ENCODE measurements at regions not wholly inside any gene's neighbourhood (a gene's known extent, or its start where the extent isn't known, plus 50 kb on each side); places are given as distances from the start of the nearest gene placed in this dataset.

DNA sequence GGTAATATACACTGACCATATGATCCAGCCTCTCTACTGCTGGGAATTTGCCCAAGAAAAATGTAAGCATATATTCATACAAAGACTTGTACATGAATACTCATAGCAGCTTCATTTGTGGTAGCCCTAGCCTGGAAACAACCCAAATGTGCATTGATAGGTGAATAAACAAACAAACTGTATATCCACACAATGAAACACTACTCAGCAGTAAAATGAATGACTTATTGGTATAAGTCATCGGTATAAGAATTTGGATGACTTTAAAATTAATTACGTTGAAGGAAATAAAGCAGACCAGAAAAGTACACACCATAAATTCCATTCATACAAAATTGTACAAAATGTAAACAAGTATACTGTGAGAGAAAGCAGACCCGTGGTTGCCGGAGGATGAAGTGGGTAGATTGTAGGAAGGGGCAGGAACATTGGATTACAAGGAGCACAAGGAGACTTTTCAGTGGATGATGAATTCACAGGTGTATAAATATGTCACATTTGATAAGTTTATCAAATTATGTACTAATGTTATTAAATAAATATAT is 376.7 kb downstream of the TDRD15 start (continued):
- TF ChIP-seq SIX4 (CRISPR knock-in tag; IDR thresholded peaks at IDR 0.05) (no peak), ZNF263 (CRISPR knock-in tag; IDR thresholded peaks at IDR 0.05) (no peak)

DNA sequence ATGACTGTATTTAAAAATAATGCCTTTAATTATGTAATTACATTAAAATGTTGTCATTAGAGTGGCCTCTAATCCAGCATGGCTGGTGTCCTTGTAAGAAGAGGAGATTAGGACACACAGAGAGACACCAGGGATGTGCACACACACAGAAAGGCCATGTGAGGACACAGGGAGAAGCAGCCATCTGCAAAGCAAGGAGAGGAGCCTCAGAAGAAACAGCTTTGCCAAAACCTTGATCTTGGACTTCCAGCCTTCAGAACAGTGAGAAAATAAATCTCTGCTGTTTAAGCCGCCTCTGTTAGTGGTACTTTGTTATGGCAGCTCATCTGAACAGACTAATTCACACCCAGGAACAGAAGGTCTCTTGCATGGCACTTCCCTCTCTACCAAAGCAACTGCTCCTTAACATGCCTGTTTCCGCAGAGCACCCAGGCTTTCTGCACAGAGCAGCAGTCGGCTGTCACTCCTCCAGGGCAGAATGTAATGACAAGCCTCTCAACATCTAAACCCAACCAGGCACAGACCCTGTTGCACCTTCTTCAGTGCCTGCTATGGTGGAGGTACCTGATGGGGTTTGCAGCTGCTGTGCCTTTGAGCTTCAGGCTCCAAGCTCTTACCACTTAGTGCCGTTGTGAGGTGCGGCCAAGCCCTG is 377.7 kb downstream of the TDRD15 start:
- FAIRE-seq (no peak), DNase-seq (ENCODE audit: low spot score) (no peak), ATAC-seq (peak; percentile 35; the same call in 2 of the 3 replicates)
- in situ Hi-C loops (cut with HindIII; ENCODE audit: extremely low pct_ligation_motif_present, low pct_unique_long_range_greater_than_20kb) (no loop called here), intact Hi-C loops (cut with micrococcal nuclease; ENCODE audit: unreplicated experiment) (no loop called here)
- Histone ChIP-seq H3K9ac (ENCODE audit: insufficient read depth, low read depth, low read length) (no peak overlapping the region), H3K4me3 (replicated peaks in 1 of 3; ENCODE audit: insufficient read depth in 1 of 3, low read depth in 2 of 3, low read length in 3 of 3) (no peak overlapping the region), H4K20me1 (ENCODE audit: insufficient read depth, low read length) (no peaks in the 10 kb centered on the region), H3K36me3 (replicated peaks in 1 of 2; ENCODE audit: control insufficient read depth in 1 of 2, insufficient read depth in 2 of 2, low read length in 2 of 2) (no peaks in the 10 kb centered on the region), H2AFZ (ENCODE audit: low read length) (no peak overlapping the region), H3K27me3 (ENCODE audit: control insufficient read depth in 1 of 2, insufficient read depth in 2 of 2, low read length in 2 of 2) (no peaks in the 10 kb centered on the region), H3K9me3 (ENCODE audit: low read length) (no peaks in the 10 kb centered on the region), H3K4me2 (ENCODE audit: low read depth, low read length) (no peak overlapping the region), H3K4me1 (ENCODE audit: insufficient read depth, low read length) (no peaks in the 10 kb centered on the region), H3K27ac (ENCODE audit: extremely low read length, insufficient read depth, low read length) (no peak overlapping the region), H3K79me2 (ENCODE audit: insufficient read depth, low read length) (no peaks in the 10 kb centered on the region)
- BruUV-seq (replicated peaks), result no TSS peak
- TF ChIP-seq RXRB (CRISPR knock-in tag; IDR thresholded peaks at IDR 0.05; ENCODE audit: borderline replicate concordance), result no peak
- TF ChIP-seq ZNF317 (CRISPR knock-in tag; IDR thresholded peaks at IDR 0.05), result peak; percentile 93
- POLR2A ChIA-PET, result no interaction called here
- 12% methylated on average over 5 of the region's 5 CpGs for WGBS (ENCODE audit: low lambda C conversion rate)
- CTCF ChIA-PET (ENCODE audit: low intra/inter-chr PET ratio, low total read pairs), result no interaction called here

DNA sequence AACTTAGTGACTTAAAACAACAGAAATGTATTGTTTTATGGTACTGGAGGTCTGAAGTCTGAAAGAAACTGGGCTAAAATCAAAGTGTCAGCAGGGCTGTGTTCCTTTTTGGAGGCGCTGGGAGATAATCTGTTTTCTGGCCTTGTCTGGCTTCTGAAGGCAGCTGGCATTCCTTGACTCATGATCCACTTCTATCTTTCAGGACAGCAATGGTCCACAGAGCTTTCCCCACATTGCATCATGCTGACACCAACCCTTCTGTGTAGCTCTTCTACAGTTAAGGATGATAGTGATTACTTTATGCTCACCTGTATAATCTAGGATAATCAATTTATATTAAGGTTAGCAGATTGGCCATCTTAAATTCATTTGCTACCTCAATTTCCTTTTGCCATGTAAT is 392.1 kb downstream of the TDRD15 start:
- H3K9ac ChIP-seq (ENCODE audit: insufficient read depth, low read depth, low read length), result no peak overlapping the region
- H3K79me2 ChIP-seq (ENCODE audit: insufficient read depth, low read length), result no peaks in the 10 kb centered on the region
- intact Hi-C loops (cut with micrococcal nuclease; ENCODE audit: unreplicated experiment) (no loop called here), in situ Hi-C loops (cut with HindIII; ENCODE audit: extremely low pct_ligation_motif_present, low pct_unique_long_range_greater_than_20kb) (no loop called here)
- no peak for ATAC-seq
- H3K27ac ChIP-seq (ENCODE audit: extremely low read length, insufficient read depth, low read length), result no peak overlapping the region
- no peak overlapping the region for H3K4me2 ChIP-seq (ENCODE audit: low read depth, low read length)
- no peaks in the 10 kb centered on the region for H3K9me3 ChIP-seq (ENCODE audit: low read length)
- BruUV-seq (replicated peaks), result no TSS peak
- no peak overlapping the region for H2AFZ ChIP-seq (ENCODE audit: low read length)
- H3K4me1 ChIP-seq (ENCODE audit: insufficient read depth, low read length), result no peaks in the 10 kb centered on the region
- H3K4me3 ChIP-seq (replicated peaks in 1 of 3; ENCODE audit: insufficient read depth in 1 of 3, low read depth in 2 of 3, low read length in 3 of 3), result no peak overlapping the region
- ChIA-PET CTCF (ENCODE audit: low intra/inter-chr PET ratio, low total read pairs) (no interaction called here), POLR2A (no interaction called here)
- 0 out of 5 replicates have a peak, but pooled peaks cover 0 to 2% of the 10 kb centered on the region in 2 experiments for H3K27me3 ChIP-seq (ENCODE audit: control insufficient read depth in 1 of 2, insufficient read depth in 2 of 2, low read length in 2 of 2)
- no peak for FAIRE-seq
- H4K20me1 ChIP-seq (ENCODE audit: insufficient read depth, low read length), result no peaks in the 10 kb centered on the region
- DNase-seq (ENCODE audit: low spot score), result no peak
- H3K36me3 ChIP-seq (replicated peaks in 1 of 2; ENCODE audit: control insufficient read depth in 1 of 2, insufficient read depth in 2 of 2, low read length in 2 of 2), result no peaks in the 10 kb centered on the region
- 0% methylated on average over 1 of the region's 1 CpG for WGBS (ENCODE audit: low lambda C conversion rate)
- TF ChIP-seq CEBPB (IDR thresholded peaks at IDR 0.05; ENCODE audit: borderline replicate concordance, low read depth, low read length) (peak; percentile 11; the same call in 1 of the 2 replicates), PHF8 (CRISPR knock-in tag; IDR thresholded peaks at IDR 0.05) (no peak), KLF12 (CRISPR knock-in tag; IDR thresholded peaks at IDR 0.05; ENCODE audit: borderline replicate concordance) (no peak), RBM22 (optimal IDR thresholded peaks at IDR 0.05; ENCODE audit: low read length) (no peak), ZNF501 (CRISPR knock-in tag; IDR thresholded peaks at IDR 0.05) (no peak), KAT2B (IDR thresholded peaks at IDR 0.05; ENCODE audit: borderline replicate concordance, low read depth, low read length) (no peak)
- TF ChIP-seq, protein P1, sequence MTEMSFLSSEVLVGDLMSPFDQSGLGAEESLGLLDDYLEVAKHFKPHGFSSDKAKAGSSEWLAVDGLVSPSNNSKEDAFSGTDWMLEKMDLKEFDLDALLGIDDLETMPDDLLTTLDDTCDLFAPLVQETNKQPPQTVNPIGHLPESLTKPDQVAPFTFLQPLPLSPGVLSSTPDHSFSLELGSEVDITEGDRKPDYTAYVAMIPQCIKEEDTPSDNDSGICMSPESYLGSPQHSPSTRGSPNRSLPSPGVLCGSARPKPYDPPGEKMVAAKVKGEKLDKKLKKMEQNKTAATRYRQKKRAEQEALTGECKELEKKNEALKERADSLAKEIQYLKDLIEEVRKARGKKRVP (CRISPR knock-in tag; IDR thresholded peaks at IDR 0.05), result 0 out of 4 replicates have a peak, but pooled peaks of 1 of the 2 experiments have one; percentile 46
- TF ChIP-seq, protein P2, sequence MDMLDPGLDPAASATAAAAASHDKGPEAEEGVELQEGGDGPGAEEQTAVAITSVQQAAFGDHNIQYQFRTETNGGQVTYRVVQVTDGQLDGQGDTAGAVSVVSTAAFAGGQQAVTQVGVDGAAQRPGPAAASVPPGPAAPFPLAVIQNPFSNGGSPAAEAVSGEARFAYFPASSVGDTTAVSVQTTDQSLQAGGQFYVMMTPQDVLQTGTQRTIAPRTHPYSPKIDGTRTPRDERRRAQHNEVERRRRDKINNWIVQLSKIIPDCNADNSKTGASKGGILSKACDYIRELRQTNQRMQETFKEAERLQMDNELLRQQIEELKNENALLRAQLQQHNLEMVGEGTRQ (IDR thresholded peaks at IDR 0.05; ENCODE audit: low read depth, low read length), result no peak
- TF ChIP-seq, protein P2 (CRISPR knock-in tag; IDR thresholded peaks at IDR 0.05; ENCODE audit: borderline replicate concordance), result no peak

All from HepG2 (cell line).